ENCODE measurements at regions not wholly inside any gene's neighbourhood (a gene's known extent, or its start where the extent isn't known, plus 50 kb on each side); places are given as distances from the start of the nearest gene placed in this dataset.
A peak's percentile ranks its signal among the peaks of the same experiment; 100 is the strongest.
"Not testable (repeated sequence)": the region's sequence is repeated elsewhere in the genome, so short reads cannot be mapped to it uniquely, and the experiment has no call there.

- not testable (repeated sequence) for DNase-seq
Measured at GRCh38 chr15:20680257-20680815, 138.7 kb upstream of the GOLGA6L6 start.

GRCh38 chr15:20672470-20672869 is 130.9 kb upstream of the GOLGA6L6 start:
- no peak for DNase-seq

GRCh38 chr15:20671675-20672074 is 130.1 kb upstream of the GOLGA6L6 start:
- DNase-seq, result no peak

GRCh38 chr15:20666410-20666809 is 124.8 kb upstream of the GOLGA6L6 start:
- DNase-seq, result not testable (repeated sequence)

DNA sequence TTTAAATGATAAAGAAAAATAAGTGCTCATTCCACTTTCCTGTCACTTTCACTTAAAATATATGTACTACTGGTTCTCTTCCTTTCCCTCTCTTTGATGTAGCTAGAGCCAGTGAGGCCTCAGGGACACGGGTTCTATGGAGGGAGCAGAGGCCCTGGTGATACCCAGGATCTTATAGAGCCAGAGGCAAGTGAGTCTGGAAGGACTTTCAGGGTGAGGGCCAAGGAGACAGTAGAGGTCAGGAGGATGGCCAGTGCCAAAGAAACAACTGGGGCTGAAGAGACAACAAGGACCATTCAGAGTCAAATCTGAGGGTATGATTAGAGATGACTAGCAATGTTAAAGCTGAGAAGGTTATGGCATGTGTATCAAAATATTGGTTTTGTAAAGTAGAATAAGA is 124.1 kb upstream of the GOLGA6L6 start:
- no peak for DNase-seq

DNA sequence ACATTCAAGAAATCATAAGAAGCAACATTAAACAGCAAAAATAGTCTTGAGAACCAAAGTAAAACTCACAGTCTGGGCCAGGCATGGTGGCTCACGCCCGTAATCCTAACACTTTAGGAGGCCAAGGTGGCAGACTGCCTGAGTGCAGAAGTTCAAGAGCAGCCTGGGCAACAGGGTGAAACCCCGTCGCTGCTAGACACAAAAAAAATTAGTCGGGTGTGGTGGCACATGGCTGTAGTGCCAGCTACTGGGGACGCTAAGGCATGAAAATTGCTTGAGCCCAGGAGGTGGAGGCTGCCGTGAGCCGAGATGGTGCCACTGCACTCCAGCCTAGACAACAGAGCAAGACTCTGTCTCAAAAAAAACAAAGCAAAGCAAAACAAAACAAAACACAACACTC is 117.7 kb upstream of the GOLGA6L6 start:
- no peak for DNase-seq

- no peak for DNase-seq
Measured at GRCh38 chr15:20658024-20658423, 116.4 kb upstream of the GOLGA6L6 start.

GRCh38 chr15:20657084-20657483 is 115.5 kb upstream of the GOLGA6L6 start:
- DNase-seq, result no peak

DNA sequence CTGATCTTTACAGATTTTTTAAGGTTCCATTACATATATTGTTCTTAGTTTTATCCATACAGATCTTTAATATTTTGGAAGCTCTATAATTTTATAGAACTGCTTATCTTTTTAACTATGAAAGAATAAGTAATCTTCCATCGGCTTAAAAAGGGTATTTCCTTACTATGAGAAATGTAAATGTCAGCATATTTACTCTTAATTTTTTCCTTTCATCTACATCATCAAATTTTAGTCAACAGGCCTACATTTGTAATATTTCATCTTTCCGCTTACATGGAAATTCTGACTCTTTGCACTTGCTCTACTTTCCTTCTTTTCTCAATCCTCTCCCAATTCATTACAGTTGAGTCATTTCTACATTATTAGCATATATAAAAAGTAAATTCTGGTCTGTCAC is 111.3 kb upstream of the GOLGA6L6 start:
- no peak for DNase-seq

GRCh38 chr15:20648402-20648975 is 106.9 kb upstream of the GOLGA6L6 start:
- not testable (repeated sequence) for DNase-seq

DNA sequence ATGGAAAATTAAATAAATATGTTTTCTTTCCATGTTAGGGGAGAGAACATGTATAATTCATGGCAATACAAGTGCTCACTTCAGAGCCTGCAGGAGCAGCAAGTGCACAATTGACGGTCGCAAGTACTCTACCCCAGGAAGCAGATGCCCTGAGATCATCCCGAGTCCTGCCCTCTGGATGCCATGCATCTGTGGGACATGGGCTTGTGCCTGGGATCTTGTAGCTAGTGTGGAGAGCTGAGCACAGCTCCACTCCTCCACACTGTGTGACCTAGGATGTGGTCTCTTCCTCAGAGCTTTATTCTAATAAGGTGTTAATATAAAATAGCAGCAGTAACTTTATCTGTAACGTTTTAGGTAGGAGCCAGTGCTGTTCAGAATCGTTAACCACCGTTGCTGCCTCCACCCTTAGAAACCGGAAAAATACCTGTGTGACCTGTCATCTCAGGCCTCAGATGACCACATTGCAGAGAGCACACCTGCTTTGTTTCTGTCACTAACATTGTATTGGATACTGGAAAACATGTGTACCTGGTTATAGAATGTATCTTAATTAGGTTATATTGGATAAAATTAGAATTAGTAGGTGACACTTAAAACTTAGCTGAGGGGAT is 105.0 kb upstream of the GOLGA6L6 start:
- DNase-seq, result no peak

GRCh38 chr15:20645956-20646355 is 104.4 kb upstream of the GOLGA6L6 start:
- DNase-seq, result peak in 1 of 3 donors; percentile 6

- DNase-seq, result no peak
Measured at GRCh38 chr15:20644896-20645295, 103.3 kb upstream of the GOLGA6L6 start.

- no peak for DNase-seq
Measured at GRCh38 chr15:20643829-20644425, 102.3 kb upstream of the GOLGA6L6 start.

GRCh38 chr15:20643024-20643770 is 101.6 kb upstream of the GOLGA6L6 start:
- DNase-seq, result no peak

- DNase-seq, result no peak
Measured at GRCh38 chr15:20642054-20642767, 100.6 kb upstream of the GOLGA6L6 start.

DNA sequence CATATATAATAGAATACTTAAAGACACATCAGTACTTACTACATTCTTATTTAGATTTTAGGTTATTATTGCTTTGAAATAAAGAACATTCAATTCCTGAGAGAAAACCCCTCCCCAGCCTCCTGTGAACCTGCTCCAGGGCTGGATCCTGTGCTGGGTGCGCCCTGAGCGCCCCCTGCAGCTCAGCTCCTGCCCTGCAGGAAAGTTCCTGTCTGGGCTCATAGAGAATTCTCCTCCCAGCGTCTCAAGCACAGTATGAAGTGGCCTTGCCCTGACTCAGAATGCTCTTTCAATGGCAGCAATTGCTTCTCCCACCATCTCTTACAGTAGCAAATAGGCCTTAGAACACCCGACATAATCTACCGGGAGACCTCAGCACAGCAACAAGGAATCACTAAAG is 98.8 kb upstream of the GOLGA6L6 start:
- not testable (repeated sequence) for DNase-seq

- DNase-seq, result not testable (repeated sequence)
Measured at GRCh38 chr15:20639224-20639623, 97.6 kb upstream of the GOLGA6L6 start.

DNA sequence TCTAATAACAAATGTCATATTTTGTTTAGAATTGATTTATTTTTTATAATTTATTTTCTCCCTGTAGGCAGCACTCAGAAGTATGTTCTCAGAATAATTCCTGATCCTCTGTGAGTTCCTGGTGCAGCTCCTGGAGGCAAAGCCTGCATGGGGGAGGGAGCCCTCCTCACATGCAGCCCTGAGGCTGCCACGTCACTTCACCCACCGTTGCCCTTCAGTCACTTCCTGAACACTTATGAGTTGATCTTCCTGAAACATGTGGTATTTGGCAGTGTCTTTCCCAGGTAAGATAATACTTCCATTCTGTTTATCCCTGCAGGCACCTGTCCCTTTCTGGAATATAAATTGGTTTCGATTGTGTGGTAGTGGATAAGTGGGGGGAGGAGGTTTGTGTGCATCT is 95.9 kb upstream of the GOLGA6L6 start:
- DNase-seq, result not testable (repeated sequence)

GRCh38 chr15:20629526-20629925 is 87.9 kb upstream of the GOLGA6L6 start:
- DNase-seq, result not testable (repeated sequence)

- not testable (repeated sequence) for DNase-seq
Measured at GRCh38 chr15:20628538-20628937, 86.9 kb upstream of the GOLGA6L6 start.

DNA sequence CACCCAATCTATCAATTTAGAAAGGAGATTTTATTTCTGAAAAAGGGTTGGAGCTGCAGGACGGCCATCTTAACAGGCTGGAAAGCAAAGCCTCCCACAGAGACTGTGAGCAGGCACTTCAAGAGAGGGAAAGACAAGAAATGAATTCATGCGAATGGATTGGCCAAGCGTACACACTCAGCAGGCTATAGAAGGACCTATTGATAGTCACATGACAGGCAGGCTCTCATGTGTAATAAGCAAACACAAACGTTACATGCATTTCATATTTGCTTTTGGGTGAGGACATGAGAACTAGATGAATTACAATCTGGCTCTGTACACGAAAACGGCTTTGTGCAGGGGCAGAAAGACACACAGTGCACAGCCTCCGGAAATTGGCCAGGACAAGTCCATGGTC is 83.9 kb upstream of the GOLGA6L6 start:
- DNase-seq, result not testable (repeated sequence)

Measured in muscle of back (tissue), 3 donors.